Skin epidermis (tissue), 12 donors: ENCODE measurements at regions not wholly inside any gene's neighbourhood (a gene's known extent, or its start where the extent isn't known, plus 50 kb on each side); places are given as distances from the start of the nearest gene placed in this dataset.
"Not testable (repeated sequence)": the region's sequence is repeated elsewhere in the genome, so short reads cannot be mapped to it uniquely, and the experiment has no call there.

ENCODE experiments used
- H3K27ac ChIP-seq, 21 experiments: fragments of 200-600 bp; sonication (generic) in 11 of 21; one replicate each; pipeline ENCODE4 v1.5.0; 2020; ENCODE audit warnings: mild to moderate bottlenecking in 3 of 21, inconsistent platforms in 2 of 21, moderate library complexity in 2 of 21
- H3K4me3 ChIP-seq, 7 experiments: fragments of 200-600 bp; sonication (generic) in 2 of 7; one replicate each; pipeline ENCODE4 v1.5.0; 2020; ENCODE audit warnings: inconsistent platforms in 2 of 7, mild to moderate bottlenecking in 2 of 7, moderate library complexity in 1 of 7

- Histone ChIP-seq H3K27ac (peak overlapping the region in 17 of 21 experiments; percentile 22 to 90 (median 63)), H3K4me3 (no peak overlapping the region)
These were observed 211.0 kb downstream of the TOMM20 start for GRCh38 chr1:234917495-234918180.

GRCh38 chr1:234916840-234917239, 211.8 kb downstream of the TOMM20 start:
- Histone ChIP-seq H3K27ac (peak overlapping the region in 8 of 21 experiments; percentile 56 to 90 (median 80)), H3K4me3 (no peak overlapping the region)

GRCh38 chr1:234915924-234916675, 212.5 kb downstream of the TOMM20 start:
- Histone ChIP-seq H3K27ac (peak overlapping the region in 5 of 21 experiments; percentile 14 to 54 (median 31)), H3K4me3 (no peak overlapping the region)

- H3K27ac ChIP-seq = no peak overlapping the region
- H3K4me3 ChIP-seq = no peak overlapping the region
These were observed 213.9 kb downstream of the TOMM20 start for GRCh38 chr1:234914606-234915290.

- Histone ChIP-seq H3K27ac (no peak overlapping the region), H3K4me3 (no peak overlapping the region)
These were observed 214.9 kb downstream of the TOMM20 start for GRCh38 chr1:234913771-234914170.

- H3K4me3 ChIP-seq = no peak overlapping the region
- H3K27ac ChIP-seq = peak overlapping the region in 1 of 21 experiments; percentile 71
These were observed 215.4 kb downstream of the TOMM20 start for GRCh38 chr1:234913278-234913649.

- peak overlapping the region in 7 of 21 experiments; percentile 7 to 78 (median 56) for H3K27ac ChIP-seq
- no peak overlapping the region for H3K4me3 ChIP-seq
These were observed 215.9 kb downstream of the TOMM20 start for GRCh38 chr1:234912548-234913277.

GRCh38 chr1:234911787-234912186, 216.8 kb downstream of the TOMM20 start:
- Histone ChIP-seq H3K27ac (peak overlapping the region in 13 of 21 experiments; percentile 2 to 78 (median 32)), H3K4me3 (no peak overlapping the region)

- H3K4me3 ChIP-seq = not testable (repeated sequence)
- peak overlapping the region in 8 of 21 experiments; percentile 3 to 78 (median 56) for H3K27ac ChIP-seq
These were observed 217.5 kb downstream of the TOMM20 start for GRCh38 chr1:234911136-234911535.

- no peak overlapping the region for H3K27ac ChIP-seq
- no peak overlapping the region for H3K4me3 ChIP-seq
These were observed 218.8 kb downstream of the TOMM20 start for GRCh38 chr1:234909851-234910250.

GRCh38 chr1:234909307-234909810, 219.3 kb downstream of the TOMM20 start:
- Histone ChIP-seq H3K4me3 (no peak overlapping the region), H3K27ac (no peak overlapping the region)

- H3K27ac ChIP-seq = peak overlapping the region in 9 of 21 experiments; percentile 26 to 68 (median 50)
These were observed 220.1 kb downstream of the TOMM20 start for GRCh38 chr1:234908571-234908970.

GRCh38 chr1:234907940-234908405, 220.7 kb downstream of the TOMM20 start:
- Histone ChIP-seq H3K4me3 (no peak overlapping the region), H3K27ac (peak overlapping the region in 8 of 21 experiments; percentile 26 to 68 (median 42))

More at GRCh38 chr1:234908571-234908970, 220.1 kb downstream of the TOMM20 start:
- H3K4me3 ChIP-seq = no peak overlapping the region

- Histone ChIP-seq H3K27ac (peak overlapping the region in 2 of 21 experiments; percentile 26 to 36), H3K4me3 (no peak overlapping the region)
These were observed 221.3 kb downstream of the TOMM20 start for GRCh38 chr1:234907208-234907939.

GRCh38 chr1:234906654-234907053, 222.0 kb downstream of the TOMM20 start:
- no peak overlapping the region for H3K27ac ChIP-seq
- H3K4me3 ChIP-seq = no peak overlapping the region

GRCh38 chr1:234902774-234903547, 225.7 kb downstream of the TOMM20 start:
- H3K27ac ChIP-seq = peak overlapping the region in 1 of 21 experiments; percentile 41

GRCh38 chr1:234901491-234902049, 227.1 kb downstream of the TOMM20 start:
- H3K27ac ChIP-seq = no peak overlapping the region
- H3K4me3 ChIP-seq = no peak overlapping the region

More at GRCh38 chr1:234902774-234903547, 225.7 kb downstream of the TOMM20 start:
- no peak overlapping the region for H3K4me3 ChIP-seq

- Histone ChIP-seq H3K27ac (no peak overlapping the region), H3K4me3 (no peak overlapping the region)
These were observed 228.0 kb downstream of the TOMM20 start for GRCh38 chr1:234900595-234900994.
